NCI-H2081 treated with DMSO at 0.1 percent for 48 hours (cell line): ENCODE measurements at regions not wholly inside any gene's neighbourhood (a gene's known extent, or its start where the extent isn't known, plus 50 kb on each side); places are given as distances from the start of the nearest gene placed in this dataset.
"Not testable (repeated sequence)": the region's sequence is repeated elsewhere in the genome, so short reads cannot be mapped to it uniquely, and the experiment has no call there.

Experiments used
- DNase-seq: peaks from one replicate; lab custom pipeline; 2025; lab: John Stamatoyannopoulos, UW

- no peak for DNase-seq
These were observed 353.3 kb downstream of the HACE1 start for GRCh38 chr6:104506429-104506828.

DNA sequence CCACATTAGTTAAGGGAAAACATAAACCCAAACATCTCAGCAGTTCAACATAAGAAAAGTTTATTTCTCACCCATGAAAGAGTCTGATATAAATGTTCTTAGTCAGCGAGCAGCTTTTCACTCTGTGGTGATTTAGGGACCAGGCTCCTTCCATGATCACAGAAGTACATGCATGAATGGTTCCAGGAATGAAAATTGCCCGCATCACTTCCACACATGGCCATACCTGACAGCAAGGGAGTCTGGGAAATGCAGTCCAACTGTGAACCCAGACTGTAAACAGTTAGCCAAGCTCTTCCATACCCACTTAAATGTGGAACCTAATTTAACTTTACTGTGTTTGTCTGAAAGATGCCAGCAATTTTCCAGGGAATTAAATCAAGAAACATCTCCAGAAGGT, 353.9 kb downstream of the HACE1 start:
- no peak for DNase-seq

DNA sequence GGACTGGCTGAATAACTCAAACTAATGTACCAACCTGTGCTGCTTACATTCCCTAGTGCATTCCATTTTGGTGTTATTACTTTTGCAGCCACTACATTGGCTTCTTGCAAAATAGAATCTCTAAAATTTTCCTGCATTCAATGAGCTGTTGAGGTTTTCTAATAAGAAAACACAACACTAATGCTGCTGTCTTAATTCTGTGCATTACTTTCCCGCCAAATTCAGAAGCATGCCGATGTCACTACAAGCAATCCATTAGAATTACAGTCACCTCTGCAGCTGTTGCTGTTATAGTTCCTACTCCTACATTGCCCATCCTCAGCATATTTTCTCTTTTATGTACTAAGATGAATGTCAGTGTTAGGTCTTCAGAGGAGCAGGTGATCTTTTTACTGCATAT, 359.5 kb downstream of the HACE1 start:
- no peak for DNase-seq

- DNase-seq = no peak
These were observed 373.7 kb downstream of the HACE1 start for GRCh38 chr6:104486035-104486434.

GRCh38 chr6:104484626-104485025, 375.1 kb downstream of the HACE1 start:
- no peak for DNase-seq

DNA sequence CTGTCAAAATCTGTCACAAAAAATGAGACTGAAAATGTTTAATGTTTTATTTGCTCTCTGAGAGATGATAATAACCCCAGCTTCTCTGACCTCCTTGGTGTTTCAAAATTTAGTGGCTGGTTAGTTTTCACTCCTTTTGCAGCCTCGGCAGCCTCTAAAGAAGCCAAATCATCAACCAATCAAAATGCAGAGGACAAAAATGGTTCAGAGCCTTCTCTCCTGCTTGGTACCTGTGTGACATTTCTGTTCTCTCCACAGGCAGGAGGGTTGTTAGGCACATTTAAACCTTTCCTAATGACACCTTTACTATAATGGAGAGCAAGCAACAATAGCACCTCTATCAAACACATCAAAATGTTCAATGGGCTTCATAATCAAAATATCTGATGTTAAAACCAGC, 375.5 kb downstream of the HACE1 start:
- DNase-seq = no peak

- no peak for DNase-seq
These were observed 376.4 kb downstream of the HACE1 start for GRCh38 chr6:104483225-104483834.

DNA sequence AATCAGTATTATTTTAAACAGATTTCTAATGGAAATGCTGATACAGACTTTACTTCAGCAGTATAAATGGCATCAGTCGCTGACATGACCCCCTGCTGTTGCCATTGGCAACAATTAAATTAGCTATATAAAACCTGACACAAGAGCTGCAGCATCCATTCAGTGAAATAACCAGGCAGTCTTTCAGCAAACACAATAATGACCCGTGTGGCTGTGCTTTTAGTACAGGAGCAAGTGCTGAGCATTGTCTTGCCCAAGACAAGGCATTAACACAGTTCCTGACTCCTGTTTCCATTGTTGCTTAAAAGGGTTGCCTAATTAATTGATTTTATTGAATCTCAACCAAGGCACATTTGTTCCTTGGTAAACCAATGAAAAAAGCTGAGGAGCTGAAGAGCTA, 382.1 kb downstream of the HACE1 start:
- DNase-seq = no peak

- DNase-seq = no peak
These were observed 386.7 kb downstream of the HACE1 start for GRCh38 chr6:104473021-104473429.

- DNase-seq = peak; percentile 78
These were observed 387.5 kb downstream of the HACE1 start for GRCh38 chr6:104472021-104472901.

DNA sequence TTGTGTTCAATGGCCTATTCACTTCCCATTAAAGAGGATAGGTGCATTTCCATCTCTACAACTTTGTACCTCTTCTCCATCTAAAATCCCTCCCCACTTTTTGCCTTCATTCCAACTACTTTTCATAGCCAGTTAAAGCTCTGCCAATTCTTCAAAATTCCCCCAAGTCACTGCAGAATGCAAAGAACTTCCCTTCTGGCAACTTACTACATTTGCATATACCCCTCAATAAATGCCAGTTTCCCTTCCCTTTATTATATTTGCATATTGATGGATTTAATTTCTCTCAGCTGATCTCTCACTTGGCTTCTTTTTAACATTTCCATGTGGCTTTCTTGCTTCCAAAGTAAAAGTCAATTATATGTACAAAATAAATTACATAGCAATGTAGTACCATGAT, 393.4 kb downstream of the HACE1 start:
- no peak for DNase-seq

DNA sequence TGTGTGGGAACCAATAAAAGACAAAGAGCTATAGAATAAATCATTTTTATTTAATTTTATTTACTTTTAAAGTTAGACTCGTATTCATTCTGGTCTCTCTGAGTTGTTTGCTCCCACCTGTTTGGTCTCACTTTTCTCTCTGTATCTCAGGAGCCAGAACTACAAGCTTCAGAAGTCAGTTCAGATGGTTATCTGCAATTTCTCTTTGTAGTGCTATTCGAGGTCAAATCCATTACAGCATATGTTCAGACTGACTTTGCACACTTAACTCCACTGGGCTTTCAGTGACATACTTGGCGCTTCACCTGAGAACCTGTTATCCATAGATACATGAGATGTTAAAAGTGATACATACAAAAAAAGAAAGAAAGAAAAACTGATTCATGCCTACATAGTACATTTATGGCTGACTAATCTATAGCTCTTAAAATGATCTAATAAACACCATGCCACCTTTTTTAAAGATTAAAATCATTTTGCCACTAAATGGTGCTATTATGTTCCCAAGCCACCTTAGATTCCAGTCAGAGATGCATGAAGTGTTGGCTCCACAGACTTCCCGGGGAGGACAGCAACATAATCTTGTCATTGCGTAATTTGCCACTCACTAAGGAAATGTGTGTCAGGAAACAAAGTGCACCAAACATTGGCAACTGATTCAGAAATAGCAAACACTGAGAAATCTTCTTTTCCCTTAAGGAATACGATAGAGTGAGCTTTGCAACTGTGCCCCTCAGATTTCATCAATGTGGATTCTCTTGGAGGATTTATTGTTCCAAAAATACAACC, 396.7 kb downstream of the HACE1 start:
- DNase-seq = no peak

GRCh38 chr6:104460738-104461483, 398.8 kb downstream of the HACE1 start:
- no peak for DNase-seq

GRCh38 chr6:104459543-104459942, 400.2 kb downstream of the HACE1 start:
- DNase-seq = no peak

DNA sequence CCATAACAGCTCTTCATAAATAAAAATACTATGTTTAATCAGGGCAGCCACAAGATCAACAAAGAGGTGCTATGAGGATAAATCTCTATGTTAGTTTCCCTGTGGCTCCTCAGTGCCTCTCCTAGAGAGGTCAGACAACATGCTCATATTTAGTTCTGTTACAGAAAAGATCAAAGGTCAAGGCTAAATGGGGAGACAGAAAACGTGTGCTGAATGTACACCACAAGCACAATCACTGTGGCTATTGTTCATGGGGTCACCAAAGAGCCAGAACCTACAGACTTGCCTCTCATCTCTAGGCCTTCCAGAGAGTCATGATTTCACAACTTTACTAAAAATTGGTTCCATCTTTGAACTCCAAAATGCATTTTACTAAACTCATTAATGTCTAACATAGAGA, 409.8 kb downstream of the HACE1 start:
- no peak for DNase-seq

- DNase-seq = not testable (repeated sequence)
These were observed 413.3 kb downstream of the HACE1 start for GRCh38 chr6:104446101-104447080.

DNA sequence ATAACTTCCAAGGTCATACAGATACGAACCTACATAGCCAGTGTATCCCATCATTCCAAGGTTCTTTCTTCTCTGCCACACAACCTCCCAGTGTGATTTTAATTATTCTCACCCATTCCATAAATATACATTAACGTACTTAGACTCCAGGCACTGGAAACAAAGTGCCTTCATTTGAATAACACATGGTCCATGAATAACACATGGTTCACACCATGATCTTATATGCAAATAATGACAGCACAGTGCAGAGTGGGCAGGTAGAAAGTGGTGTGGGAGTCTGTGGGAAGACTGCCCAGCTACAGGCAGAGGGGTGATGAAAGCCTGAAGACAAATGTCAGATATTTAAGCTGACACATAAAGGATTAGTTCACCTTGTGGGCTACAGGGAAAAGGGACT, 425.2 kb downstream of the HACE1 start:
- no peak for DNase-seq

DNA sequence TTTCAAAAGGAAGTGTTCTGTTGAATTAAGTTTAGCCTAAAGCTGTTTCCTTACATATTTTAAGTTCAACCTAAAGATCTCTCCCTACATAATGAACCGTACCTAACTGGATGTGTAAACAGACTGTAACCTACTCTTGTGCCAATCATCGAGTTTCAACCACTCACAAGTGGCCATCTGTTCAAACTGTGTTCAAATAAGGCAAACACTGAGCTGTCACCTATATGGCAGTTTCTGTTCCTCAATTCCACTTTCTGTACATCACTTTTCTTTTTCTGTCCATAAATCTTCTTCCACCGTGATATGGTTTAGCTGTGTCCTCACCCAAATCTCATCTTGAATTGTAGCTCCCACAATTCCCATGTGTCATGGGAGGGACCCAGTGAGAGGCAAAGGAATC, 428.6 kb downstream of the HACE1 start:
- DNase-seq = no peak

- DNase-seq = no peak
These were observed 431.5 kb downstream of the HACE1 start for GRCh38 chr6:104428184-104428583.

DNA sequence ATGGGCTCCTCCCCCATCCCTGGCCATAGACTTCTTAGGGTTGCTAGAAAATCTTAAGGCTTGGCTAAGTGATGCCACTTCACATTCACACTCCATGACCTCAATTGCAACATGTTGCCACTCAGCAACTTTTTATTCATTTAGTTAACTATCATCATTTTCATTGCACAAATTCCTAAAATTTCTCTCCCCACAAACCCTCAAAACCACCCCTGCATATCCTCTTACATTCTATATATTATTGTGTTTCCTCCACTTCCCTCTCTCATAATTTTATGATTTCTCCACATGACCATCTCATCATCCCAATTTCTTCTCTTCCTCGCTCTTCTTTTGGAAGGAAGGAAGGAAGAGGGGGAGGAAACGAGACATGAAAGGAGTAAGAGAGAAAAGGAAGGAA, 436.0 kb downstream of the HACE1 start:
- no peak for DNase-seq

- DNase-seq = no peak
These were observed 438.1 kb downstream of the HACE1 start for GRCh38 chr6:104421650-104422049.
